Fibroblast of villous mesenchyme (primary cell): ENCODE measurements at regions not wholly inside any gene's neighbourhood (a gene's known extent, or its start where the extent isn't known, plus 50 kb on each side); places are given as distances from the start of the nearest gene placed in this dataset.

ENCODE experiments used
- DNase-seq: peaks from one replicate; pipeline ENCODE4 v3.0.0-alpha.2; 2010; ENCODE audit warnings: low read depth
- H3K4me3 ChIP-seq: 2 replicates; pipeline ENCODE4 v1.5.1; 2011; ENCODE audit warnings: low read depth, mild to moderate bottlenecking, low read length
- CTCF ChIP-seq: IDR thresholded peaks from 2 replicates; pipeline ENCODE4 v1.5.1; 2012; ENCODE audit warnings: low read depth, mild to moderate bottlenecking, low read length; ENCODE audit not compliant: insufficient read depth

- no peak for TF ChIP-seq CTCF
- no peak overlapping the region for H3K4me3 ChIP-seq
- DNase-seq: no peak
Measured at GRCh38 chr16:54484700-54485099, 198.1 kb upstream of the IRX3 start.

- DNase-seq: no peak
- TF ChIP-seq CTCF: no peak
- H3K4me3 ChIP-seq: no peak overlapping the region
Measured at GRCh38 chr16:54482892-54483574, 196.4 kb upstream of the IRX3 start.

GRCh38 chr16:54480429-54480828 lies 193.8 kb upstream of the IRX3 start:
- H3K4me3 ChIP-seq: no peak overlapping the region
- TF ChIP-seq CTCF: no peak
- DNase-seq: no peak

GRCh38 chr16:54479546-54479945 lies 193.0 kb upstream of the IRX3 start:
- no peak for DNase-seq
- no peak overlapping the region for H3K4me3 ChIP-seq
- no peak for TF ChIP-seq CTCF

- TF ChIP-seq CTCF: no peak
- no peak overlapping the region for H3K4me3 ChIP-seq
- DNase-seq: no peak
Measured at GRCh38 chr16:54477714-54478113, 191.1 kb upstream of the IRX3 start.

GRCh38 chr16:54475019-54475601 lies 188.5 kb upstream of the IRX3 start:
- TF ChIP-seq CTCF: no peak
- DNase-seq: no peak
- H3K4me3 ChIP-seq: no peak overlapping the region
